ENCODE measurements at regions not wholly inside any gene's neighbourhood (a gene's known extent, or its start where the extent isn't known, plus 50 kb on each side); places are given as distances from the start of the nearest gene placed in this dataset.
A peak's percentile ranks its signal among the peaks of the same experiment; 100 is the strongest.

- FAIRE-seq (no peak), DNase-seq (ENCODE audit: insufficient read length, low spot score) (no peak)
- no peak for TF ChIP-seq POLR2A (IDR thresholded peaks at IDR 0.05; ENCODE audit: low read depth, low read length)
These were observed 58.3 kb upstream of the DTNA start for GRCh38 chr18:34651586-34652369.

GRCh38 chr18:34655131-34655530 lies 55.0 kb upstream of the DTNA start:
- no peak for TF ChIP-seq POLR2A (IDR thresholded peaks at IDR 0.05; ENCODE audit: low read depth, low read length)
- FAIRE-seq, result no peak

GRCh38 chr18:34657860-34658500 lies 52.1 kb upstream of the DTNA start:
- FAIRE-seq (no peak), DNase-seq (ENCODE audit: insufficient read length, low spot score) (no peak)

More at GRCh38 chr18:34655131-34655530, 55.0 kb upstream of the DTNA start:
- DNase-seq (ENCODE audit: insufficient read length, low spot score), result no peak

GRCh38 chr18:34659579-34660517 lies 50.2 kb upstream of the DTNA start:
- TF ChIP-seq POLR2A (IDR thresholded peaks at IDR 0.05; ENCODE audit: low read depth, low read length), result no peak
- DNase-seq (ENCODE audit: insufficient read length, low spot score) (peak; percentile 28), FAIRE-seq (peak; percentile 95)

More at GRCh38 chr18:34657860-34658500, 52.1 kb upstream of the DTNA start:
- TF ChIP-seq POLR2A (IDR thresholded peaks at IDR 0.05; ENCODE audit: low read depth, low read length), result no peak
